CD4-positive, alpha-beta T cell treated with Interleukin-21 for 1 hour (primary cell): ENCODE measurements at regions not wholly inside any gene's neighbourhood (a gene's known extent, or its start where the extent isn't known, plus 50 kb on each side); places are given as distances from the start of the nearest gene placed in this dataset.

Source experiments
- DNase-seq: peaks from one replicate; pipeline ENCODE4 v3.0.0-alpha.2; 2020

DNA sequence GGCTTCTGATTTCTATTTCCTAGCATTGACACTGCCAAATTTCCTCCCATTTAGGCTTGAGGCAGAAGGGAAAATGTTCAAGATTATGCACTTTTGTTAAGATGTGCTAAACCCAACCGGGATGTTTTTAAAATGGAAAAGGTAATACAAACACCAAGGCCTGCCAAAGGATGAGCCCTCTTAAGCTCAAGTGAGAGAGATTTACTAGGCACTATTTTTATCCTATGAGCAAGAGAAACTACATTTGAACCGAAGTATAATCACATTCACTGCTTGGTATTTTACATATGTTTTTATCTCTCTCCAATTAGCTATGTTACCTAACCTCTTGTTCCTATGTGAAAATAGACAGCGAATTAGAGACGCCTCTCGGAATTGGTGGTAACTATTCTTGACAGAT lies 295.8 kb downstream of the GABRB3 start:
- no peak for DNase-seq

DNA sequence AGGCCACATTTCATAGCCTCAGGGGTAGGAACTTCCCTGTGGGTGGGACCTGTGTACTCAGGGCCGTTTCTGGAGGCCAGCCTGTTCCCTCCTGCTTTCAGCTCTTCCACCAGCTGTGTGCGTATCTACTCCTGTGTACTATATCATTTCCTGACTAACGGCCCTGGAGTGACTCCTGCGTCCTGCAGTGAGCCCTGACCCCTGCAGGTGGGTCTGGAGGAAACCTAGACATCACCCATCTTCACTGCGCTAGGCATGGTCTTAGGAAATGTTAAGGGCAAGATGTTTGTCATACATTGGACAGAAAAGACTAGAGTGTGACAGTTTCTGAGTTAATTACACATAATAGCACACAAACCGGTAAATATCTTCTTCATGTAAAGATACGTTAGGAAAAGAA lies 297.3 kb downstream of the GABRB3 start:
- DNase-seq, result no peak

DNA sequence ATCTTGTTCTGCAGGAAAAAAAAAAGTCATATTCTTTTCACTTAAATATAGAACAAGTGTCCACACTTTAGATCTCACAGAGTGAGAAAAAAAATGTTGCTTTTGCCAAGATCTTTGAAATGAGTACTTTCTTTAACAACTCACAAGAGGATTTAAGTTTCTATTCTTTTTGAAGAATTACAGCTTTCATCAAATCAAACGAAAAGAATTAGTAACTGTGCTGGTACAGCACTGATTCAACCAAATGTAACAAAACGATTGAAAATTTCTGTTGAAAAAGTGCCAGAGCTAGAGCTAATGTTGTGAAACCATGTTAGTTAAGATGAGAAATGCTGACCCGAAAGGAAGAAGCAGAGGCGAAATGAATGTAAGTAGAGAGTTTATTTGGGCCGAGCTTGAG lies 300.2 kb downstream of the GABRB3 start:
- DNase-seq, result no peak

DNA sequence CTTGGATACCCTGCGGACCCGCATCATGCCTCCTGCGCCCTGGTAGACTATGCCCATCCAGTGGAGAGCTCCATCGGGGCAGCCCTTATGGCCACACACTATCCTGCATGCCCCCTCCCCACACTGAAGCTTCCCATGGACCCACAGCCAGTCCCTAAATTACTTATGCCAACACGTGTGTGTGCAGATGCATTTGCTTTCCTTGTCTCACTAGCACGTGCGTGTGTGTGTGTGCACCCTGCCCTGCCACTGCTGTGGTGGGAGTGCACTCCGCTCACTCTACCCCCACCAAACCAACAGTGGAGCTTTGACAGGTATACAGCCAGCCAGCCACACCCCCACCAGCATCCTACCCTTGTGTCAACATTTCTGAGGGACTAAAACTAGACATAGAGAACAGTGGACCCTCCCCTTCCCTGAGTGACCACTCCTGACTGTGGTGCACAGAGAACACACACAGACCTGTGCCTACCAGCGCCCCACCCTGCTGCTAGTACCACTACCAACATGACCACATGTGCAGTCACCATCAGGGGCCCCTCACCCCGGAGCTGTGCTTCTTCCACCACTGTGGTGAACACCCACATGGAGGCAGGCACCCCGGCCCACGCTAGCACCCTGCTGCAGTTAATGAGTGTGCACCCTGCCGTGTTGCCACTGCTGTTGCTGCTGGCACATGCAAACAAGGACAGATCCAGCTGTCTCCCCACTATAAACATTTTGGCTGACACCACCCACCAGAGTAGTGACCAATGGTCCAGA lies 310.8 kb downstream of the GABRB3 start:
- no peak for DNase-seq

- DNase-seq, result no peak
Measured at GRCh38 chr15:26460165-26460564, 312.7 kb downstream of the GABRB3 start.

DNA sequence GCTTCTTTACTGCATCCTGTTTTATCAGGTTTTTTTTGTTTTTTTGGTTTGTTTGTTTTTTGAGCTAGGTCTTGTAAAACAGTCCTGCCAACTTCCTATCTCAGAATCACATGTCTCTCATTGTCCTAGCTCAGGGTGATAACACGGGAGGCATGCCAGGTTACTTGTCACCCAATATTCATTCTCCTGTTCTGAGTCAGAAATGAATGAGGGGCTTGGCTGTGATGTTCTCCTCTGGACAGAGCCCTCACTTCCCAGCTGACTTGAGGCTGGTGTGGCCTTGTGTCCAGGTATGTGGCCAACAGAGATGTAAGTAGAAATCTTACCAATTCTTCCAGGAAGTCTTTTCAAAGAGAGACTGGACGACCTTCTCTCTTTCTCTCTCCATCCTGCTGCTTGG lies 317.0 kb downstream of the GABRB3 start:
- no peak for DNase-seq

- no peak for DNase-seq
Measured at GRCh38 chr15:26453914-26454313, 319.0 kb downstream of the GABRB3 start.

GRCh38 chr15:26451995-26452394 lies 320.9 kb downstream of the GABRB3 start:
- DNase-seq, result no peak

- no peak for DNase-seq
Measured at GRCh38 chr15:26449291-26449690, 323.6 kb downstream of the GABRB3 start.

DNA sequence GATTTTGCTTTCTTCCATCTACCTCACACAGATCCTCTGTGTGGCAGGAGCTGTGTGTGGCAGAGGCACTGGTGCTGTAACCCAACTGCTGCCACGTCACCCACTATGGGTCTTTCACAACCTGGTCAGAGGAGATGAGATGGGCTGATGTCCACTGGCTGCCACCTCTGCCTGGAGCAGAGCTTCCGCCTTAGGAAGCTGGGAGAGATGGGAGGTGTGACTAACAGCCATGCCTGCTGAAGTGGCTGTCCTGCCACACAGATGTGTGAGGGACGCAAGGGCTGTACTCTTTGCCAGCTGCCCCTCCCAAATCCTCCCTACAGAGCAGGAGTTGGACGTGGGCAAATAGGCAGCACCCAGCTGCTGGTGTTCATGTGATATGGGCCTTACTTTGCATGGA lies 329.5 kb downstream of the GABRB3 start:
- no peak for DNase-seq

DNA sequence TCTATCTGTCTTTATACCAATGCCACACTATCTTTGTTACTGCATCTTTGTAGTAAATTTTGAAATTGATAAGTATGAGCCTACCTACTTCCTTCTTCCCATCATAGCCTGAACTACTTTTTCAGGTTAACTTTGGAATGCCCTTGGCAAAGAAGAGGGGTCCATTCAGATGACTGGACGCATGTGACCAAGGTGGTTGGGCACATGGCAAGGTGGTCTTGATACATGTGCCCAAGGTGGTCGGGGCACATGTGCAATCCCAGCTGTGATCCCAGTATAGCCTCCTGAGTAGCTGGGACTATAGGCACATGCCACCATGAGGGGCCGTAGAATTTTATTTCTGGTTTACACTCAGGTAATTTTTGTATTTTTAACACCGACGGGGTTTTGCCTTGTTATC lies 330.2 kb downstream of the GABRB3 start:
- DNase-seq, result no peak

DNA sequence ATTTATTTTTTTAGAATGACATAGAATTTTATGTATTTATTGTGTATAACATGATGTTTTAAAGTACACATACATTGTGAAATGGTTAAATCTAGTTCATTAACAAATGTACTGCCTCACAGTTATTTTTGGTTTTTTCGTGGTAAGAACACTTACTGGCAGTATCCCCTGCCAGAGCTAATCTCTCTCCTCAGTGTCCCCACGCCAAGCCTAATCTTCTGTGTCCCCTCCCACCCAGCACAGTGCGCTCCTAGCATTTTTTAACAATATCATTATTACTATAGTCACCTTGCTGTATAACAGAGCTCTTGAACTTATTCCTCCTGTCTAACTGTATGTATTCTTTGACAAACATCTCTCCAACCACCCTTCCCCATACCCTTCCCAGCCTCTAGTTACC lies 333.2 kb downstream of the GABRB3 start:
- no peak for DNase-seq

GRCh38 chr15:26438718-26439117 lies 334.1 kb downstream of the GABRB3 start:
- no peak for DNase-seq

DNA sequence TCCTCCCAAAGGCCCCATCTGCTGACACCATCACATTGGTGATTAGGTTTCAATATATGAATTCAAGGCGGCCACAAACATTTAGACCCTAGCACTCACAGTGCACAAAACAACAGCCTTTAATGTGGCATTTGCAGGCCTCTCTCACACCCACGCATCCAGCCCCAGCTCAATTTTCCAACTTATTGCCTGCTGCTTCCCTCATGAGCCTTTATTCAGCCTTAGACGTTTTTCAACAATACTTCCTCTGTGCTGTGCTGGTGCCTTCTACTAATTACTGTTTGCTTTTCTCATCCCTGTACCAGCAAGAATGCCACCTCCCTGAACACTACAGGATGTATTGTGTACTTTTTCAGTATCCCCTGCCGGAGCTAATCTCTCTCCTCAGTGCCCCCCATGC lies 334.6 kb downstream of the GABRB3 start:
- DNase-seq, result no peak

DNA sequence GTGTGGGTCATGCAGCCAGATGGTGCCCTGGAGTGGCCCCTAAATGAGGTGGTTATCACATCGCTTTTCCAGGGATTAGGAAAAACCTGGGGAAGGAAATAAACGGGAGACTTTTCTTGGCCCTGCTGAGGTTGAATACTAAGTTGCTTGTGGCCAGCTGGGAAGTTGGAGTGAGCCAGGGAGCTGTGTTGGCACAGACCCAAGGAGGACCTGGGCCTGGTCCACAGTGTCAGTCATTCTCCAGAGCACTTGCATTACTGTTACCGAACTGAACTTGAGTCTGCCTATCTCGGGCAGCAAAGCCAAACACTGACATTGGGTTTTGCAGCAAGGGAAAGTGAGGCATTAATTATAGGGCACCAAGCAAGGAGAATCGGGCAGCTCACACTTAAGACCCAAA lies 339.0 kb downstream of the GABRB3 start:
- no peak for DNase-seq

DNA sequence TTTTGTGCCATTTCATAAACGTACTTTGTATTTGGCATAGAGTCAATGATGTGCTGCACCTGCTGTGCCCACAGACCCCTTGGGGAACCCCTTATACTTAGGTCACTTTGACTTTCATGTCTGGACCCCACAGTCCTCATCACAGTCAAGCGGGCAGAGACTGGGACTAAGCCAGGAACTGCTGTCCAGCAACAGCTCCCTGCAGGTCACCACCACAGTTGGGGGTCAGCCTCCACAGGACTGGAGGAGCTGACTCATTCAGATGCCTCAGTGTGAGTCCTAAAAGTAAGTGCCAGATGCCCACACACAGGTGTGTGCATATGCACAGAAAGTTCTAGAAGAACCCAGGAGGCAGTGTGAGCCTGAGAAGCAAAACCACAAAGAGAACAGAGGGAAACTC lies 339.8 kb downstream of the GABRB3 start:
- DNase-seq, result no peak

- DNase-seq, result no peak
Measured at GRCh38 chr15:26421065-26421464, 351.8 kb downstream of the GABRB3 start.

- DNase-seq, result no peak
Measured at GRCh38 chr15:26395624-26396023, 377.2 kb downstream of the GABRB3 start.

DNA sequence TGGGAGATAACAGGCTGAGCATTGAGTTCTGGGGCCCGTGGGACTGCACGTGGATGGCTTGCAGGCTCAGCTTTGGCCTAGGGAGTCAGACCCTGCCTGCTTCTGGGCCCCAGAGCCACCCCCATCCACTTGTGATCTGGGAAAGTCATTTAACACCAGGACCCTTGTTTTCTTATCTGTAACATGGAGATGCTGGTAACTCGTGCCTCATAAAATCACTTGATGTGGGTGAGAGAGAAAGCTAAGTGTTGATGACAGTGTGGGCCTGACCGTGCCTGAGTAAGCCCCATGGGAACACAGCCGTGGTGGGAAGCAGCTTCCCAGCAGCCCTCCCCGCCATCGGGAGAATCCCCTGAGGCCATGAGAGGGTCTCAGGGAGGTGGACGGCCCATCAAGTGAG lies 378.1 kb downstream of the GABRB3 start:
- no peak for DNase-seq

GRCh38 chr15:26392956-26393355 lies 379.9 kb downstream of the GABRB3 start:
- no peak for DNase-seq

GRCh38 chr15:26391567-26392194 lies 381.2 kb downstream of the GABRB3 start:
- DNase-seq, result no peak

DNA sequence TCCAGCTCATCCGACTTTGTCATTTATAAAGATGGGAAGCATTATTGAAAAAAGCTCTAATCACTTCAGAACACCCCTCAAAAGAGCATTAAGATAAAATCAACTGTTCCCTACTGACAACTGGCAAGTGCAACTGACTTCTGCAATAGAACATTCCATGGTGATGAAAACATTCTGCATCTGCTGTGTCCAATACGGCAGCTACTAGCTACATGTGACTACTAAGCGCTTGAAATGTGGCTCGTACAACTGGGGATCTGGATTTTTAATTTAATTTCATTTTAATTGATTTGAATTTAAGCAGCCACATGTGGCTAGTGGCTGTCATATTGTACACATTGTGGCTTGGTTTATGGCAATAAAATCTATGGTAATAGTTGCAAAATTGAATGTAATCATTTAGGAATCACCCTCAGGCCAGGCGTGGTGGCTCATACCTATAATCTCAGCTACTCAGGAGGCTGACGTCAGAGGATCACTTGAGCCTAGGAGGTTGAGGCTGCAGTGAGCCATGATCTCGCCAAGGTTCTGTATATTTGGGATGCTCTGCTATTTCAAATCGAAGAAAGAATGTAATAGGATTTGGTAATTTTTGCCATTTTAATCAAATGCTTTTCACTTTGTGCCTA lies 390.3 kb downstream of the GABRB3 start:
- no peak for DNase-seq

- DNase-seq, result no peak
Measured at GRCh38 chr15:26378304-26378703, 394.6 kb downstream of the GABRB3 start.

DNA sequence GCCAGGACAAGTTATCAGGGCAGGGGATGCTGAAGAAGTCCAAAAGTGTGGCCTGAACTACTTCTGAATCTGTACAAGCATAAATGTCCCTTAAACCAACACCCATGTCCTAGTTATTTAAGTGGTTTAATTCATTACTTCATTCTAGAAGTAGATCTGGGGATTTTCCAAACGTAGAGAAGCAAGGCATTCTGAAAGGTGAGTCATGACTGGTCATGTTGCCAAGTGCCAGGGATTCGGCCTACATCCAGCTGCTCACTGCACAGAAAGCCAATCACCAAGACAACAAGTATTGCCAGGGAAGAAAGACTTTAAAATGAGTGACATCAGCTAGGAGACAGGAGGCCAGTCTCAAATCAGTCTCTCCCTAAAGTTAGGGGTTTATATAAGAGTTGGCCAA lies 396.6 kb downstream of the GABRB3 start:
- DNase-seq, result no peak

GRCh38 chr15:26374806-26375205 lies 398.1 kb downstream of the GABRB3 start:
- DNase-seq, result no peak
